ENCODE measurements at regions not wholly inside any gene's neighbourhood (a gene's known extent, or its start where the extent isn't known, plus 50 kb on each side); places are given as distances from the start of the nearest gene placed in this dataset.

DNA sequence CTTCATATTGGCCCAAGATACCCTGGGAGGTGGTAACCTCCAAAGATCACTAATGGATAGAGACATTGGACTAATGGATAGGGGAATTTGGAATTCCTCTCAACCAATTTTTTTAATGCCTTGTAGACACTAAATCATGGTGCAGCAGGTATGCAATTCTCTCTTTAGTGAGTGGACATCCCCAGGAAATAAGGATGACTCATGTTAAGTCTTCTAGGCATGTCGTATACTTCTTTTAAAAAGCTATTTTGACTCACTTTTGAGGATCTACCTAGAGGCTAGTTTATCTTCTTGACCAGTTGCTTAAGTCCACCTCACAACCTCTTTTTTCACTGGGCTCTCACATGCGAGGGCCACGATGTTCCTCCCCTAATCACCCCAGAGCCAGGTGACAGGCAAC lies 211.6 kb upstream of the CDH12 start:
- no peaks in the 10 kb centered on the region for H3K27me3 ChIP-seq
- H3K9me3 ChIP-seq (ENCODE audit: low read depth): no peaks in the 10 kb centered on the region
- no peaks in the 10 kb centered on the region for H3K79me2 ChIP-seq
- TF ChIP-seq EZH2phosphoT487 (IDR thresholded peaks at IDR 0.05; ENCODE audit: low read depth, severe bottlenecking, unreplicated experiment): no peak
- no peak for TF ChIP-seq EZH2 (IDR thresholded peaks at IDR 0.05; ENCODE audit: borderline replicate concordance)
- TF ChIP-seq, protein P1, sequence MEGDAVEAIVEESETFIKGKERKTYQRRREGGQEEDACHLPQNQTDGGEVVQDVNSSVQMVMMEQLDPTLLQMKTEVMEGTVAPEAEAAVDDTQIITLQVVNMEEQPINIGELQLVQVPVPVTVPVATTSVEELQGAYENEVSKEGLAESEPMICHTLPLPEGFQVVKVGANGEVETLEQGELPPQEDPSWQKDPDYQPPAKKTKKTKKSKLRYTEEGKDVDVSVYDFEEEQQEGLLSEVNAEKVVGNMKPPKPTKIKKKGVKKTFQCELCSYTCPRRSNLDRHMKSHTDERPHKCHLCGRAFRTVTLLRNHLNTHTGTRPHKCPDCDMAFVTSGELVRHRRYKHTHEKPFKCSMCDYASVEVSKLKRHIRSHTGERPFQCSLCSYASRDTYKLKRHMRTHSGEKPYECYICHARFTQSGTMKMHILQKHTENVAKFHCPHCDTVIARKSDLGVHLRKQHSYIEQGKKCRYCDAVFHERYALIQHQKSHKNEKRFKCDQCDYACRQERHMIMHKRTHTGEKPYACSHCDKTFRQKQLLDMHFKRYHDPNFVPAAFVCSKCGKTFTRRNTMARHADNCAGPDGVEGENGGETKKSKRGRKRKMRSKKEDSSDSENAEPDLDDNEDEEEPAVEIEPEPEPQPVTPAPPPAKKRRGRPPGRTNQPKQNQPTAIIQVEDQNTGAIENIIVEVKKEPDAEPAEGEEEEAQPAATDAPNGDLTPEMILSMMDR (IDR thresholded peaks at IDR 0.05; ENCODE audit: poor library complexity): no peak
- no peak overlapping the region for H3K4me2 ChIP-seq
- no peaks in the 10 kb centered on the region for H3K36me3 ChIP-seq (replicated peaks; ENCODE audit: insufficient read depth, low read depth)
- H3K9me2 ChIP-seq (replicated peaks; ENCODE audit: insufficient read depth): no peaks in the 10 kb centered on the region
- H2AFZ ChIP-seq: no peak overlapping the region
- H3K27ac ChIP-seq: no peak overlapping the region
- WGBS (ENCODE audit: low lambda C conversion rate, missing lambda C conversion rate): 91% methylated on average over 3 of the region's 3 CpGs
- H3K4me3 ChIP-seq: no peak overlapping the region
- no peaks in the 10 kb centered on the region for H4K20me1 ChIP-seq (ENCODE audit: insufficient read depth, poor library complexity, severe bottlenecking)
- H3K4me1 ChIP-seq (ENCODE audit: insufficient read depth): no peaks in the 10 kb centered on the region
- no peak for DNase-seq (ENCODE audit: low spot score)

DNA sequence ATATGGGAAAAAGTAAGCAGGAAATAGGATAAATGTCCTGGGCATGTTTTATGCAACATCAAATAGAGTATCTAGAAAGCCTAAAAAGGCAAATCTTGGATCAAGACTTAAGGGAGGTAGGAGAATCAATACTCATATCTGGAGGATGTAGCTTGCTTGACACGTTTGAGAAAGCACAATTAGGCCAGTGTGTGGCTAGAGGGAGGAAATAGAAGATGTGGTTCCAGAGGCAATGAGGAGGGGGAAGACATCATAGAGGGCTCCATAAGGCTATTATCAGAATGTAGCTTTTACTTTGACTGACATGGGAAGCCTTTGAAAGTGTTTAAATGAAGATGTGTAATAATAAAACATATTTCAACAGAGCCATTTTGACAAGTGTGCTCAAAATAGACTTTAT lies 200.7 kb upstream of the CDH12 start:
- no peaks in the 10 kb centered on the region for H4K20me1 ChIP-seq (ENCODE audit: insufficient read depth, poor library complexity, severe bottlenecking)
- no peaks in the 10 kb centered on the region for H3K9me3 ChIP-seq (ENCODE audit: low read depth)
- H3K27ac ChIP-seq: no peak overlapping the region
- 55% methylated on average over 1 of the region's 1 CpG for WGBS (ENCODE audit: low lambda C conversion rate, missing lambda C conversion rate)
- H3K36me3 ChIP-seq (replicated peaks; ENCODE audit: insufficient read depth, low read depth): no peaks in the 10 kb centered on the region
- no peak for DNase-seq (ENCODE audit: low spot score)
- no peaks in the 10 kb centered on the region for H3K4me1 ChIP-seq (ENCODE audit: insufficient read depth)
- H3K79me2 ChIP-seq: no peaks in the 10 kb centered on the region
- no peak overlapping the region for H3K4me3 ChIP-seq
- H3K4me2 ChIP-seq: no peak overlapping the region
- H3K9me2 ChIP-seq (replicated peaks; ENCODE audit: insufficient read depth): no peaks in the 10 kb centered on the region
- no peaks in the 10 kb centered on the region for H3K27me3 ChIP-seq
- TF ChIP-seq, protein P1 (IDR thresholded peaks at IDR 0.05; ENCODE audit: poor library complexity): no peak
- TF ChIP-seq EZH2 (IDR thresholded peaks at IDR 0.05; ENCODE audit: borderline replicate concordance): no peak
- no peak for TF ChIP-seq EZH2phosphoT487 (IDR thresholded peaks at IDR 0.05; ENCODE audit: low read depth, severe bottlenecking, unreplicated experiment)
- no peak overlapping the region for H2AFZ ChIP-seq

DNA sequence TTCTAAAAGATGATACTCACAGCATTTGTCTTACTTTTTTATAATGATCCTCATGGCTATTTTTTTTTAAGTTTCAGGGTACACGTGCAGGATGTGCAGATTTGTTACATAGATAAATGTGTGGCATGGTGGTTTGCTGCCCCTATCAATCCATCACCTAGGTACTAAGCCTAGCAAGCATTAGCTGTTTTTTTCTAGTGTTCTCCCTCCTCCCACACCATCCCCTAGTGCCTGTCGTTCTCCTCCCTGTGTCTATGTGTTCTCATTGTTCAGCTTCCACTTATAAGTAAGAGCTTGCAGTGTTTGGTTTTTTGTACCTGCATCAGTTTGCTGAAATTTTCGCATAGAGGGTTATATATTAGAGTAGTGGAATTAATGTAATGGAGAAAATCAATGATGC lies 189.1 kb upstream of the CDH12 start:
- WGBS (ENCODE audit: low lambda C conversion rate, missing lambda C conversion rate): 41% methylated on average over 3 of the region's 3 CpGs
- no peak for DNase-seq (ENCODE audit: low spot score)

DNA sequence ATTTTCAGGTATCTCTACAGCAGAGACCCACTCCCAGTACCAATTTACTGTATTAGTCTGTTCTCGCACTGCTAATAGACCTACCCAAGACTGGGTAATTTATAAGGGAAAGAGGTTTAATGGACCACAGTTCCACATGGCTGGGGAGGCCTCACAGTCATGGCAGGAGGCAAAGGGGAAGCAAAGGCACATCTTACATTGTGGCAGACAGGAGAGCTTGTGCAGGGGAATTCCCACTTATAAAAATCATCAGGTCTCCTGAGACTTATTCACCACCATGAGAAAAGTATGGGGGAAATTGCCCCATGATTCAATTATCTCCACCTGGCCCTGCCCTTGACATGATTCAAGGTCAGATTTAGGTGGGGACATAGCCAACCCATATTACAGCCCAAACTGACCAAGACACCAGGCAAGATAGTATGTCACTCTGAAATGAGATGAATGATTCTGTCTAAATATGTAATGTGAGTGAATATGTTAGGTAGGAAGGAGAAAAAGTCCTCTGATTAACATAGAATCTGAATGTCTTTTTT lies 182.5 kb upstream of the CDH12 start:
- Histone ChIP-seq H3K4me2 (no peak overlapping the region), H3K4me1 (ENCODE audit: insufficient read depth) (peaks cover 10% of the 10 kb centered on the region), H3K79me2 (no peaks in the 10 kb centered on the region), H2AFZ (no peak overlapping the region), H3K4me3 (no peak overlapping the region), H3K27me3 (no peaks in the 10 kb centered on the region), H3K27ac (no peak overlapping the region), H3K9me2 (replicated peaks; ENCODE audit: insufficient read depth) (no peaks in the 10 kb centered on the region), H3K9me3 (ENCODE audit: low read depth) (no peaks in the 10 kb centered on the region), H3K36me3 (replicated peaks; ENCODE audit: insufficient read depth, low read depth) (no peaks in the 10 kb centered on the region), H4K20me1 (ENCODE audit: insufficient read depth, poor library complexity, severe bottlenecking) (no peaks in the 10 kb centered on the region)
- no peak for DNase-seq (ENCODE audit: low spot score)
- WGBS (ENCODE audit: low lambda C conversion rate, missing lambda C conversion rate): 100% methylated on average over 1 of the region's 1 CpG
- TF ChIP-seq EZH2phosphoT487 (IDR thresholded peaks at IDR 0.05; ENCODE audit: low read depth, severe bottlenecking, unreplicated experiment) (no peak), EZH2 (IDR thresholded peaks at IDR 0.05; ENCODE audit: borderline replicate concordance) (no peak)
- TF ChIP-seq, protein P1 (IDR thresholded peaks at IDR 0.05; ENCODE audit: poor library complexity): no peak

More for the DNA sequence above, 189.1 kb upstream of the CDH12 start:
- Histone ChIP-seq H3K27me3 (no peaks in the 10 kb centered on the region), H3K27ac (no peak overlapping the region), H3K36me3 (replicated peaks; ENCODE audit: insufficient read depth, low read depth) (no peaks in the 10 kb centered on the region), H3K79me2 (no peaks in the 10 kb centered on the region), H4K20me1 (ENCODE audit: insufficient read depth, poor library complexity, severe bottlenecking) (no peaks in the 10 kb centered on the region), H3K4me1 (ENCODE audit: insufficient read depth) (no peaks in the 10 kb centered on the region), H3K4me3 (no peak overlapping the region), H3K9me2 (replicated peaks; ENCODE audit: insufficient read depth) (no peaks in the 10 kb centered on the region), H2AFZ (no peak overlapping the region), H3K9me3 (ENCODE audit: low read depth) (no peaks in the 10 kb centered on the region), H3K4me2 (no peak overlapping the region)
- TF ChIP-seq EZH2 (IDR thresholded peaks at IDR 0.05; ENCODE audit: borderline replicate concordance): no peak

Measured in hepatocyte (in vitro differentiated cells).